HepG2 (cell line): ENCODE measurements at regions not wholly inside any gene's neighbourhood (a gene's known extent, or its start where the extent isn't known, plus 50 kb on each side); places are given as distances from the start of the nearest gene placed in this dataset.

Source experiments
- ADNP ChIP-seq: sonication (generic); formaldehyde crosslinking; IDR thresholded peaks from 2 replicates; pipeline ENCODE4 v1.4.0; 2020; ENCODE audit warnings: missing genetic modification reagents
- CREM ChIP-seq, 2 experiments: sonication (generic) in 1 of 2; formaldehyde crosslinking in 1 of 2; IDR thresholded peaks; 2 replicates each; pipeline versions ENCODE4 v1.4.0 to v1.6.1; 2016 to 2020; ENCODE audit warnings: antibody characterized with exemption in 1 of 2, mild to moderate bottlenecking in 1 of 2, missing genetic modification reagents in 1 of 2
- ESRRA ChIP-seq: sonication (generic); formaldehyde crosslinking; IDR thresholded peaks from 2 replicates; pipeline ENCODE4 v1.5.1; 2020; ENCODE audit warnings: mild to moderate bottlenecking, low read depth, missing genetic modification reagents
- FOXM1 ChIP-seq: sonication (generic); formaldehyde crosslinking; IDR thresholded peaks from 2 replicates; pipeline ENCODE4 v1.5.0; 2020; ENCODE audit warnings: missing genetic modification reagents
- MAZ ChIP-seq, 2 experiments: sonication (generic) in 1 of 2; formaldehyde crosslinking in 1 of 2; IDR thresholded peaks; 2 replicates each; pipeline versions ENCODE4 v1.5.0 to v1.6.1; 2012 to 2020; ENCODE audit warnings: low read depth in 2 of 2, mild to moderate bottlenecking in 2 of 2, borderline replicate concordance in 1 of 2, improper control_type of control experiment in 1 of 2, low read length in 1 of 2, missing genetic modification reagents in 1 of 2, moderate library complexity in 1 of 2
- NFE2L2 ChIP-seq: fragments of 150-350 bp; IDR thresholded peaks from 2 replicates; pipeline ENCODE4 v1.6.1; 2014; ENCODE audit warnings: low read length
- TAF1 ChIP-seq: sonication (generic); formaldehyde crosslinking; IDR thresholded peaks from 2 replicates; pipeline ENCODE4 v1.4.0; 2020; ENCODE audit warnings: missing genetic modification reagents
- YY1 ChIP-seq: IDR thresholded peaks from 2 replicates; pipeline ENCODE4 v1.6.1; 2011; ENCODE audit warnings: low read length, low read depth, moderate library complexity, mild to moderate bottlenecking; ENCODE audit not compliant: insufficient read depth, insufficient replicate concordance
- ZNF205 ChIP-seq: IDR thresholded peaks from 2 replicates; pipeline ENCODE4 v1.6.1; 2018; ENCODE audit warnings: missing biosample characterization, missing genetic modification reagents
- ZNF598 ChIP-seq: sonication (generic); formaldehyde crosslinking; IDR thresholded peaks from 2 replicates; pipeline ENCODE4 v1.5.1; 2020; ENCODE audit warnings: mild to moderate bottlenecking, missing genetic modification reagents, borderline replicate concordance
- TF ChIP-seq, protein P1 (sequence below): sonication (generic); formaldehyde crosslinking; IDR thresholded peaks from 2 replicates; pipeline ENCODE4 v1.5.0; 2020; ENCODE audit warnings: mild to moderate bottlenecking, missing genetic modification reagents, moderate library complexity

DNA sequence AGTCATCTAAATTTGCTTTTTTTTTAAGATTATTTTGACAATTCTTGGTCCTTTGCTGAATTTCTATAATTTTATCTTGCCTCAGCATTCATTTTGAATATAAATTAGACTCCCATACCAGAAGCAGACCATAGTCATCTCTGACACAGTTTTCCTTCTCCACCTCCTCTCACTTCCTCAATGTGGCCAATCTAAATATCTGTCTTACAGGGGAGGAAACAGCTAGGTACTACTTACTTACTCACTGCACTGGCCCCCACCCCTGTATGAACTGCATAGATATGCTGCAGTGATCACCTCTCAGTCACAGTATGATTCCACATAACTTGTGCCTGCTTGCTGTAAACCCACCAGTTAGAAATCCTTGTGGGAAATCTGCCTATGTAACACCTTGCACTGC, 665.6 kb downstream of the FGF9 start:
- TF ChIP-seq NFE2L2 (no peak), ESRRA (no peak), FOXM1 (CRISPR knock-in tag) (no peak), TAF1 (CRISPR knock-in tag) (no peak), ADNP (CRISPR knock-in tag) (no peak), MAZ (IDR thresholded peaks at IDR 0.05; ENCODE audit: borderline replicate concordance, low read depth, low read length) (no peak), MAZ (CRISPR knock-in tag; IDR thresholded peaks at IDR 0.05; ENCODE audit: low read depth) (no peak), ZNF205 (CRISPR knock-in tag) (no peak), ZNF598 (CRISPR knock-in tag) (no peak), YY1 (no peak), CREM (IDR thresholded peaks at IDR 0.05) (no peak), CREM (CRISPR knock-in tag; IDR thresholded peaks at IDR 0.05) (no peak)
- TF ChIP-seq, protein P1, sequence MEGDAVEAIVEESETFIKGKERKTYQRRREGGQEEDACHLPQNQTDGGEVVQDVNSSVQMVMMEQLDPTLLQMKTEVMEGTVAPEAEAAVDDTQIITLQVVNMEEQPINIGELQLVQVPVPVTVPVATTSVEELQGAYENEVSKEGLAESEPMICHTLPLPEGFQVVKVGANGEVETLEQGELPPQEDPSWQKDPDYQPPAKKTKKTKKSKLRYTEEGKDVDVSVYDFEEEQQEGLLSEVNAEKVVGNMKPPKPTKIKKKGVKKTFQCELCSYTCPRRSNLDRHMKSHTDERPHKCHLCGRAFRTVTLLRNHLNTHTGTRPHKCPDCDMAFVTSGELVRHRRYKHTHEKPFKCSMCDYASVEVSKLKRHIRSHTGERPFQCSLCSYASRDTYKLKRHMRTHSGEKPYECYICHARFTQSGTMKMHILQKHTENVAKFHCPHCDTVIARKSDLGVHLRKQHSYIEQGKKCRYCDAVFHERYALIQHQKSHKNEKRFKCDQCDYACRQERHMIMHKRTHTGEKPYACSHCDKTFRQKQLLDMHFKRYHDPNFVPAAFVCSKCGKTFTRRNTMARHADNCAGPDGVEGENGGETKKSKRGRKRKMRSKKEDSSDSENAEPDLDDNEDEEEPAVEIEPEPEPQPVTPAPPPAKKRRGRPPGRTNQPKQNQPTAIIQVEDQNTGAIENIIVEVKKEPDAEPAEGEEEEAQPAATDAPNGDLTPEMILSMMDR (CRISPR knock-in tag) = no peak
